K562 (cell line): ENCODE measurements at regions not wholly inside any gene's neighbourhood (a gene's known extent, or its start where the extent isn't known, plus 50 kb on each side); places are given as distances from the start of the nearest gene placed in this dataset.

Experiments
- CHCHD3 ChIP-seq: fragments of 250-450 bp; sonication (Bioruptor Pico); IDR thresholded peaks from 2 replicates; pipeline ENCODE4 v2.1.2; 2022; ENCODE audit warnings: mild to moderate bottlenecking
- ERF ChIP-seq: fragments of 450-650 bp; formaldehyde crosslinking; IDR thresholded peaks from 2 replicates; pipeline ENCODE4 v1.4.0; 2020; ENCODE audit warnings: mild to moderate bottlenecking, mixed read lengths
- RAD21 ChIP-seq, 2 experiments: fragments of 250-450 bp in 1 of 2; fragments of 450-650 bp in 1 of 2; sonication (Bioruptor Pico) in 1 of 2; formaldehyde crosslinking in 1 of 2; IDR thresholded peaks in 1 of 2; conservative IDR thresholded peaks in 1 of 2; 2 replicates each; pipeline versions ENCODE4 v1.4.0 to v1.8.0; 2020 to 2022; ENCODE audit warnings: mild to moderate bottlenecking in 2 of 2, moderate library complexity in 1 of 2
- REST ChIP-seq, 2 experiments: fragments of 450-650 bp; formaldehyde crosslinking in 1 of 2; IDR thresholded peaks; 2 replicates each; pipeline versions ENCODE4 v1.4.0 to v1.6.1; 2014 to 2020; ENCODE audit warnings: mild to moderate bottlenecking in 2 of 2, borderline replicate concordance in 1 of 2, low read depth in 1 of 2
- SMC3 ChIP-seq: conservative IDR thresholded peaks from 2 replicates; pipeline ENCODE4 v1.6.1; 2011; ENCODE audit warnings: low read depth, low read length, improper control_type of control experiment; ENCODE audit not compliant: insufficient read depth

DNA sequence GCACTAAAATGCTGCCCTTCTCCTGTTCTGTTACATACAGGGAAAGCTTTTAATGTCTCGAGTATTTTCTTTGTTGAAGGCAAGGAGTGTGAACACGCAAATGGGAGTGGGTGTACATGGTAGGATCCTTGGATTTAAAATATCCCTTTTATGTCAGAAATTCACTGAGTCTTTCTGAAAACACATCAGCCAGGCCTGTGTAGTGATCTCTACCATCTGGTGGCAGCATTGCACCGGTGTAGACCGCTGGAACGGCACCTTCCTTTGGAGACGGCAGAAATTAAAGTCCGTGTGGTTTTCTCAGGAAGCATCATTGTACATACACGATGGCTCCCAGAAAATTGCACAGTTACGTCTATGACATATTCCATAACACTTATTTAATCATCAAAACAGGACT is 515.8 kb downstream of the GALR1 start (continued):
- TF ChIP-seq REST (IDR thresholded peaks at IDR 0.05; ENCODE audit: borderline replicate concordance) (peak; percentile 25; the same call in 1 of the 2 replicates), REST (CRISPR knock-in tag; IDR thresholded peaks at IDR 0.05; ENCODE audit: low read depth) (no peak), RAD21 (CRISPR knock-in tag; conservative IDR thresholded peaks at IDR 0.05 in 1 of 2, IDR thresholded peaks at IDR 0.05 in 1 of 2) (peak; percentile 37 to 66), ERF (CRISPR knock-in tag) (no peak), CHCHD3 (CRISPR knock-in tag) (no peak), SMC3 (0 out of 2 replicates have a peak, but pooled peaks have one; percentile 10)
